ENCODE measurements at regions not wholly inside any gene's neighbourhood (a gene's known extent, or its start where the extent isn't known, plus 50 kb on each side); places are given as distances from the start of the nearest gene placed in this dataset.

DNA sequence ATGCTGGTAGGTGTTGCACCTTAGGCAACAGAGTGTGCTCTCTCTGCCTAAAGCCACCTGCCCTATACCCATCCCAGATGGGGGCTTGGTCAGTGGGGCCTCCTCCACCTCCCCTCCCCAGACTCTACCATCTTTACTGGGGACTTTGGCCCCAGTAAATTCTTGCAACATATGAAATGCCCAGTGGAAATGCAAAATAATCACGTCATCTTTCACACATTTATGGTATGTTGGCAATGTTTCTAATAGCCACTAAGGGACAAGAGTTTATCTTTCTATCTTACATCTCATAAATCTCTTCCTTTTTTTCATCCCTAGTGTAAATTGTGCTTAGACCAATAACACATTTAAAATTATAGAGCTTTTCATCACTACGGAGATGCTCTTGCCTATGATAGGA, 103.0 kb upstream of the MAML3 start:
- ATAC-seq (ENCODE audit: insufficient read depth, low FRiP score) (no peak), DNase-seq (no peak)
- no peaks in the 10 kb centered on the region for H3K36me3 ChIP-seq (ENCODE audit: control insufficient read depth in 4 of 4, insufficient read depth in 4 of 4, low read length in 4 of 4)
- TF ChIP-seq, protein P1, sequence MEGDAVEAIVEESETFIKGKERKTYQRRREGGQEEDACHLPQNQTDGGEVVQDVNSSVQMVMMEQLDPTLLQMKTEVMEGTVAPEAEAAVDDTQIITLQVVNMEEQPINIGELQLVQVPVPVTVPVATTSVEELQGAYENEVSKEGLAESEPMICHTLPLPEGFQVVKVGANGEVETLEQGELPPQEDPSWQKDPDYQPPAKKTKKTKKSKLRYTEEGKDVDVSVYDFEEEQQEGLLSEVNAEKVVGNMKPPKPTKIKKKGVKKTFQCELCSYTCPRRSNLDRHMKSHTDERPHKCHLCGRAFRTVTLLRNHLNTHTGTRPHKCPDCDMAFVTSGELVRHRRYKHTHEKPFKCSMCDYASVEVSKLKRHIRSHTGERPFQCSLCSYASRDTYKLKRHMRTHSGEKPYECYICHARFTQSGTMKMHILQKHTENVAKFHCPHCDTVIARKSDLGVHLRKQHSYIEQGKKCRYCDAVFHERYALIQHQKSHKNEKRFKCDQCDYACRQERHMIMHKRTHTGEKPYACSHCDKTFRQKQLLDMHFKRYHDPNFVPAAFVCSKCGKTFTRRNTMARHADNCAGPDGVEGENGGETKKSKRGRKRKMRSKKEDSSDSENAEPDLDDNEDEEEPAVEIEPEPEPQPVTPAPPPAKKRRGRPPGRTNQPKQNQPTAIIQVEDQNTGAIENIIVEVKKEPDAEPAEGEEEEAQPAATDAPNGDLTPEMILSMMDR (IDR thresholded peaks at IDR 0.05; ENCODE audit: control extremely low read depth, extremely low read depth) = no peak
- H3K4me3 ChIP-seq = no peak overlapping the region
- H3K9me3 ChIP-seq (ENCODE audit: control insufficient read depth in 4 of 4, insufficient read depth in 3 of 4, low read length in 3 of 4) = no peaks in the 10 kb centered on the region
- WGBS, 2 donors = 82 to 93% methylated on average over 2 of the region's 2 CpGs
- H3K27me3 ChIP-seq (ENCODE audit: control insufficient read depth in 3 of 3, insufficient read depth in 3 of 3, low read length in 2 of 3) = no peaks in the 10 kb centered on the region
- H3K9ac ChIP-seq (ENCODE audit: insufficient read depth in 1 of 2, low read length in 2 of 2) = no peak overlapping the region
- peaks cover 0 to 21% (median 4%) of the 10 kb centered on the region in 5 donors for H3K4me1 ChIP-seq (ENCODE audit: control insufficient read depth in 5 of 5, insufficient read depth in 5 of 5, low read length in 5 of 5)
- H3K27ac ChIP-seq (ENCODE audit: low read depth in 1 of 2, low read length in 1 of 2) = no peak overlapping the region

DNA sequence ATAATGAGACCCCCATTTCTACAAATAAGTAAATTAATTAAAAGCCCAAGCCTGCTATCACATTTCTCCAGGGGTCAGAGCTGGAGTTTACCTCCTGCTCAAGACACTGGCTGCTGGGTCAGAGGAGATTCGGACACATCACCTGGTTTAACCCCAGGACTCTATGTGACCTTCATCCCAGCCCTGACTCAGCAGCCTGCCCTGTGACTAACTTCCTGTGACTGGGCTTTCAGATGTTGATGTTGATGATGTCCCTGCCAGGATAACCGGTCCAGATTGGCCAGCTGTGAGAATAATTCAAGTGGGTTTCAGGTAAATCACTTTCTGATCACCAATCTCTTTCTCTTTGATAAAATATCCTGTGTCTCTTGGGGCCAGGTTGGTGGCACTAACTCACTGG, 102.4 kb upstream of the MAML3 start:
- H3K9me3 ChIP-seq (ENCODE audit: control insufficient read depth in 4 of 4, insufficient read depth in 3 of 4, low read length in 3 of 4) = no peaks in the 10 kb centered on the region
- TF ChIP-seq, protein P1 (IDR thresholded peaks at IDR 0.05; ENCODE audit: control extremely low read depth, extremely low read depth) = no peak
- DNase-seq (no peak), ATAC-seq (ENCODE audit: insufficient read depth, low FRiP score) (no peak)
- no peak overlapping the region for H3K9ac ChIP-seq (ENCODE audit: insufficient read depth in 1 of 2, low read length in 2 of 2)
- no peaks in the 10 kb centered on the region for H3K36me3 ChIP-seq (ENCODE audit: control insufficient read depth in 4 of 4, insufficient read depth in 4 of 4, low read length in 4 of 4)
- H3K27ac ChIP-seq (ENCODE audit: low read depth in 1 of 2, low read length in 1 of 2) = no peak overlapping the region
- H3K4me1 ChIP-seq (ENCODE audit: control insufficient read depth in 5 of 5, insufficient read depth in 5 of 5, low read length in 5 of 5) = peaks cover 0 to 23% (median 4%) of the 10 kb centered on the region in 5 donors
- no peaks in the 10 kb centered on the region for H3K27me3 ChIP-seq (ENCODE audit: control insufficient read depth in 3 of 3, insufficient read depth in 3 of 3, low read length in 2 of 3)
- 51 to 57% methylated on average over 2 of the region's 2 CpGs for WGBS, 2 donors
- H3K4me3 ChIP-seq = no peak overlapping the region

DNA sequence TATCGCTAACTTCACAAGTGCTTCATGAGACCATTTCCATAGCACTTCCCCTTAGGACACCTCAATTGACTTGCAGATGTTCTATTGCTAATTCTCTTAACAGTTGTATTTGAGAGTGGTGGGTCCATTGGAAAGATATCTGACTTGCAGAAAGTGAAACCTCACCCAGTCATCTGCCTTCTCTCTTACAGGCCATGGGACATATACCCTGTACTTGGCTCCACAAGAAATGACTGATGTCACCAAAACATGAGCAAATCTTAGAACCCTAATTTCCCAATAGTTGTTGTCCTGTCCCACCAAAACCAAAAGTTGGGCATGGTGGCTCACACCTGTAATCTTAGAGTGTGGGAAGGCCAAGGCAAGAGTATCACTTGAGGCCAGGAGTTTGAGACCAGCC, 101.9 kb upstream of the MAML3 start:
- WGBS, 2 donors = 96 to 97% methylated on average over 1 of the region's 1 CpG

More for the DNA sequence above, 101.9 kb upstream of the MAML3 start:
- H3K9ac ChIP-seq (ENCODE audit: insufficient read depth in 1 of 2, low read length in 2 of 2) = no peak overlapping the region
- no peak for DNase-seq
- H3K36me3 ChIP-seq (ENCODE audit: control insufficient read depth in 4 of 4, insufficient read depth in 4 of 4, low read length in 4 of 4) = no peaks in the 10 kb centered on the region
- no peak overlapping the region for H3K4me3 ChIP-seq
- no peaks in the 10 kb centered on the region for H3K9me3 ChIP-seq (ENCODE audit: control insufficient read depth in 4 of 4, insufficient read depth in 3 of 4, low read length in 3 of 4)
- TF ChIP-seq, protein P1 (IDR thresholded peaks at IDR 0.05; ENCODE audit: control extremely low read depth, extremely low read depth) = no peak
- H3K4me1 ChIP-seq (ENCODE audit: control insufficient read depth in 5 of 5, insufficient read depth in 5 of 5, low read length in 5 of 5) = peaks cover 0 to 23% (median 4%) of the 10 kb centered on the region in 5 donors
- ATAC-seq (ENCODE audit: insufficient read depth, low FRiP score) = no peak
- H3K27me3 ChIP-seq (ENCODE audit: control insufficient read depth in 3 of 3, insufficient read depth in 3 of 3, low read length in 2 of 3) = no peaks in the 10 kb centered on the region
- no peak overlapping the region for H3K27ac ChIP-seq (ENCODE audit: low read depth in 1 of 2, low read length in 1 of 2)

Data from lung (tissue), 11 donors.